ENCODE measurements at regions not wholly inside any gene's neighbourhood (a gene's known extent, or its start where the extent isn't known, plus 50 kb on each side); places are given as distances from the start of the nearest gene placed in this dataset.

DNA sequence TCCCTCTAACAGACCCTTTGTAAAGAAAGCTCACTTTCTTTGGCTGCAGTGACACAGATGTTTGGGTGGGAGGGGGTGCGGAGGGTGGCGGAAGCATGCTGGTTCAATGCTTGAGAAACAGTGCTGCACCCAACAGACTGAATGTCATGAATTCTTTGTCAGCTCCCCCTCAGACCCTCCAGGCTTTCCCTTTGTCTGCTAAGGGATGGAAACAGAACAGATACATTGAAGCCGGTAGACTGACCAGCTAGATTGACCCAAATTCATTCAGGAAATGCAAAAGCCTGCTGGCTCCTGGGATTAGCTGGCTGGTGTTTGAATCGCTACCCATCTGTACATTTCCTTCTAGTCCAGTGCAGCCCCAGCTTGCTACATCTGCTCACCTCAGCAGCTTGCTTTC is 90.8 kb upstream of the PAK3 start:
- in situ Hi-C loops (cut with HindIII; ENCODE audit: low sequenced_read_pairs) = no loop called here
- TF ChIP-seq, protein P1, sequence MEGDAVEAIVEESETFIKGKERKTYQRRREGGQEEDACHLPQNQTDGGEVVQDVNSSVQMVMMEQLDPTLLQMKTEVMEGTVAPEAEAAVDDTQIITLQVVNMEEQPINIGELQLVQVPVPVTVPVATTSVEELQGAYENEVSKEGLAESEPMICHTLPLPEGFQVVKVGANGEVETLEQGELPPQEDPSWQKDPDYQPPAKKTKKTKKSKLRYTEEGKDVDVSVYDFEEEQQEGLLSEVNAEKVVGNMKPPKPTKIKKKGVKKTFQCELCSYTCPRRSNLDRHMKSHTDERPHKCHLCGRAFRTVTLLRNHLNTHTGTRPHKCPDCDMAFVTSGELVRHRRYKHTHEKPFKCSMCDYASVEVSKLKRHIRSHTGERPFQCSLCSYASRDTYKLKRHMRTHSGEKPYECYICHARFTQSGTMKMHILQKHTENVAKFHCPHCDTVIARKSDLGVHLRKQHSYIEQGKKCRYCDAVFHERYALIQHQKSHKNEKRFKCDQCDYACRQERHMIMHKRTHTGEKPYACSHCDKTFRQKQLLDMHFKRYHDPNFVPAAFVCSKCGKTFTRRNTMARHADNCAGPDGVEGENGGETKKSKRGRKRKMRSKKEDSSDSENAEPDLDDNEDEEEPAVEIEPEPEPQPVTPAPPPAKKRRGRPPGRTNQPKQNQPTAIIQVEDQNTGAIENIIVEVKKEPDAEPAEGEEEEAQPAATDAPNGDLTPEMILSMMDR (IDR thresholded peaks at IDR 0.05; ENCODE audit: low read depth, low read length) = no peak
- no peak for DNase-seq (ENCODE audit: low read depth, low spot score)
- no peak overlapping the region for H3K4me3 ChIP-seq (ENCODE audit: low read depth, low read length)

DNA sequence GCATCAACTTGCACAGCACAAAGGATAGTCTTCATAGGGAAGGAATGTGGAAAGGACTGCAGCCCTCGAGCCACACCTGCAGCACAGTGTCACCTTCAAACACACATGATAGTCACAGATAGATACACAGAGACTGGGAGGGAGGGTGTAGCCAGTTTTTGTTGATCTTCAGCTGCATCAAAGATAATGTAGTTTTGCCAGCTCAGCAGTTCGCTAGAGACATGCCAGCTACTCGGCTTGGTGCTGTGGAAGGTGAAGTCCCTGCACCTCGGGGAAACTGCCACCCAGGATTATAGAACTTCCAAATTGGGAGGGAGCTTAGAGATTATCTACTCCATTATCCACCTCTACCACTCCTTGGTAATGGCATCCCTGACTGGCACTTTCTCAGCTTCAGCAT is 92.9 kb upstream of the PAK3 start:
- in situ Hi-C loops (cut with HindIII; ENCODE audit: low sequenced_read_pairs) = no loop called here
- TF ChIP-seq, protein P1 (IDR thresholded peaks at IDR 0.05; ENCODE audit: low read depth, low read length) = no peak
- no peak for DNase-seq (ENCODE audit: low read depth, low spot score)

DNA sequence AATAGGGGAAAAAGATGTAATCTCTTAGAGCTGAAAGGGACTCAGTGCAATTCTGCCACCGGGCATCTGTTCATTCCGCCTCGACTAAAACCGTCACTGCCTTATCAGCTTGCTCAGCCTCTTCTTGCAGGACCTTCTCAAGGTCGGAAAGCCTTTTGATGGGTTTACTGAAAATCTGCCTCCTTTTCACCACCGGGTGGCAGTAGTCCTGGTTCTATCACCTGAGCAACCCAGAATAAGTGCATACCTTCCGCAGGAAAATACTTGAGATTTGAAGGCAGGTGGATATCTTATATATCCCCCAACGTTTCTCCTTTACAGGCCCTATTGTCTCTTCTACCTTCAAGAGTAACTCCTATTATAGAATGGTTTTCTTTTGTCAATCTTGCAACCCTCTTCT is 103.4 kb upstream of the PAK3 start:
- TF ChIP-seq, protein P1 (IDR thresholded peaks at IDR 0.05; ENCODE audit: low read depth, low read length) = peak; percentile 55
- H3K4me3 ChIP-seq (ENCODE audit: low read depth, low read length) = no peak overlapping the region
- in situ Hi-C loops (cut with HindIII; ENCODE audit: low sequenced_read_pairs) = no loop called here
- DNase-seq (ENCODE audit: low read depth, low spot score) = peak; percentile 27

More for the DNA sequence above, 92.9 kb upstream of the PAK3 start:
- H3K4me3 ChIP-seq (ENCODE audit: low read depth, low read length) = no peak overlapping the region

DNA sequence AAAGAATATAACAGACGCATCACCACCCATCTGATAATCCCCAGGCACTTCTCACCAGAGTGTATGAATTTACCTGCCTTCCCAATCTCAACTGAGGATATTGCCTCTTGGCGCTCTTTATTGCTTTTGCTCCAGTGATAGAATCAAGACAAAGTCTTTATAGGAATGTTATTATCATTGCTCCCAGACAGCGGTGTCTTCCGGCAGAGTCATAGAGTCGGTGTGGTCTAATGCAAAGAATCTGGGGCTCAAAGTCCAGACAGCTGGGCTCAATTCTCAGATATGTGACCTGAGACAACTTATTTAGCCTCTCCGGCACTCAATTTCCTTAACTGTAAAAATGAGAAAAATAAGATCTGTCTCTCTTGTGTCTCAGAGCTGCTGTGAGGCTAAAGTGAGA is 106.1 kb upstream of the PAK3 start:
- TF ChIP-seq, protein P1 (IDR thresholded peaks at IDR 0.05; ENCODE audit: low read depth, low read length) = no peak
- no peak for DNase-seq (ENCODE audit: low read depth, low spot score)
- no peak overlapping the region for H3K4me3 ChIP-seq (ENCODE audit: low read depth, low read length)
- in situ Hi-C loops (cut with HindIII; ENCODE audit: low sequenced_read_pairs) = no loop called here

DNA sequence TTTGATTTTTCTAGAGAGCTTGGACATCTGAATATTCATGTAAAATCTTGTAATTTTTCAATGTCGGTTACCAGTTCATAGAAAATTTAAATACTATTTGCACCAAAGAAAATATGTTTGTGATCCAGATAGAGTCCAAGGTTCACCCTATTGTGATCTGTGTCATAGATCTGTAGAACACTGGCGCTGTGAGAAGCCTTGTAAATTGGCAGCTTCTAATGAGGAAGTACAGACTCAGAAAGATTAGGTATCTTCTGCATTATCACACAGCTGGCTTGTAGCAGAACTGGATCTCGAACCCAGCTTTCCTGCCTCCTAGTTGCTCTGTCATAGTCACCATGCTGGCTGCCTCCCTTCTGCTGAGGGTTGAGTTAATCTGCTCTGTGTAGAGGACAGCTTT is 106.5 kb upstream of the PAK3 start:
- H3K4me3 ChIP-seq (ENCODE audit: low read depth, low read length) = no peak overlapping the region
- TF ChIP-seq, protein P1 (IDR thresholded peaks at IDR 0.05; ENCODE audit: low read depth, low read length) = no peak
- in situ Hi-C loops (cut with HindIII; ENCODE audit: low sequenced_read_pairs) = no loop called here
- DNase-seq (ENCODE audit: low read depth, low spot score) = no peak

DNA sequence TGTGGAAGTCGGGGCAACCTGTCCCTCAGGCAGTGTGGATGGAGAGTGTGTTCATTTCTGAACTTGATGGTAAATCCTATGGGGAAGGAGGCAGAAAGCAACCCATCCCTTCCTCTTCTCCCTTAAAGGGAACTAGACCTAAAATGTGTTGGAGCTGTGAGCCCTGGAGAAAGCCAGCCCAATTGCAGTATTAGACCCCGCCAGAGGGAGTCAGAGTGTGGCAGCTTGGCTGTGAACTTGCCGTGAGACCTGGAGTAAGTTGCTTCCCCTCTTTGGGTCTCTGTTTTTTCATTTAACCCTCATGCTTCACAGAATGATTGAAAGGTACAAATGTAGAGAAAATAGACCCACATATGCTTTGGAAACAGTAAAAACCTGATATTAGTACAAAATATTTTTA is 108.7 kb upstream of the PAK3 start:
- H3K4me3 ChIP-seq (ENCODE audit: low read depth, low read length) = no peak overlapping the region
- no peak for DNase-seq (ENCODE audit: low read depth, low spot score)
- TF ChIP-seq, protein P1 (IDR thresholded peaks at IDR 0.05; ENCODE audit: low read depth, low read length) = peak; percentile 16
- in situ Hi-C loops (cut with HindIII; ENCODE audit: low sequenced_read_pairs) = no loop called here

DNA sequence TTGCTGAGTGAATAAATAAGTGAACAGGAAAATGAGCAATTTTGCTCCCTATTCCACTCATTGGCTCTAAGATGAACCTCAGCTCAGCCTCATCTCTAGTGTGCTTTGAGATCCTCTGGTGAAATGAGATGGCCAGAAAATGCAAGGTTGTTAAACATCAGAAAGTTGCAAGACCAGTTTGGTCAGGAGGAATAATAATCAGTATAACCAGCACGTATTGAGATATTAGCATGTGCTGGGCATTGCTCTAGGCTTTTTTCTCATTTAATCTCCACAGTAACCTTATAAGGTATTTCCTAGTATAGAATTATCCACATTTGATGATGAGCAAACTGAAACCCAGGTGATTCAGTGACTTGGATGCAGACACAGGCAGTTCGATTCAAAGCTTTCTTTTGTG is 110.5 kb upstream of the PAK3 start:
- no peak for DNase-seq (ENCODE audit: low read depth, low spot score)
- H3K4me3 ChIP-seq (ENCODE audit: low read depth, low read length) = no peak overlapping the region
- in situ Hi-C loops (cut with HindIII; ENCODE audit: low sequenced_read_pairs) = no loop called here
- TF ChIP-seq, protein P1 (IDR thresholded peaks at IDR 0.05; ENCODE audit: low read depth, low read length) = no peak

All from astrocyte of the spinal cord (primary cell).